Liver (tissue), 3 donors: ENCODE measurements at regions not wholly inside any gene's neighbourhood (a gene's known extent, or its start where the extent isn't known, plus 50 kb on each side); places are given as distances from the start of the nearest gene placed in this dataset.

Experiments
- TAF1 ChIP-seq: conservative IDR thresholded peaks from 2 replicates; pipeline ENCODE4 v1.6.1; 2016; ENCODE audit warnings: antibody characterized with exemption, mild to moderate bottlenecking
- TF ChIP-seq, protein P1 (sequence below): fragments of 150-350 bp; IDR thresholded peaks from 2 replicates; pipeline ENCODE4 v1.5.1; 2017; ENCODE audit warnings: improper control_type of control experiment, low read depth, low read length; ENCODE audit not compliant: missing input control
- TF ChIP-seq, protein P2 (sequence below): IDR thresholded peaks from 2 replicates; pipeline ENCODE4 v1.6.1; 2016; ENCODE audit warnings: antibody characterized with exemption, mild to moderate bottlenecking
- donor health status: healthy.
- donor health status: healthy.

DNA sequence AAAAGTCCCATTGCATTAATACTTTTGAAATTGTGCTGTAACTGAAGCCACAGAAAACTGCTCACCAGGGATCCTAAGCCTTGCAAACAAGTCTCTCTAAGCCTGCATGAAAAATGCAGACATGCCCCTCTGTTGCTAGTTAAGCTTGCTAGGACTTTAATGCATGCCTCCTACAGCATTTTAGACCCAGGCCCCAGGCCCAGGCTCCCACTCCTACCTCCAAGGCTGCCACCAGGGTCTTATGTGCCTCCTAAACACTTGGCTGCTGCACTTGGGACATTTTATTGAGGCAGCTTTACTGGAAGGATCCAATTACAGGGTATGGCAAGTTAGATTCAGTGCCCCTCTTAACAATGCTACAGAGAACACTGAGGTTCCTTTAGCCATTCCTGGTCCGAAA lies 467.3 kb upstream of the CLINT1 start:
- TF ChIP-seq, protein P1, sequence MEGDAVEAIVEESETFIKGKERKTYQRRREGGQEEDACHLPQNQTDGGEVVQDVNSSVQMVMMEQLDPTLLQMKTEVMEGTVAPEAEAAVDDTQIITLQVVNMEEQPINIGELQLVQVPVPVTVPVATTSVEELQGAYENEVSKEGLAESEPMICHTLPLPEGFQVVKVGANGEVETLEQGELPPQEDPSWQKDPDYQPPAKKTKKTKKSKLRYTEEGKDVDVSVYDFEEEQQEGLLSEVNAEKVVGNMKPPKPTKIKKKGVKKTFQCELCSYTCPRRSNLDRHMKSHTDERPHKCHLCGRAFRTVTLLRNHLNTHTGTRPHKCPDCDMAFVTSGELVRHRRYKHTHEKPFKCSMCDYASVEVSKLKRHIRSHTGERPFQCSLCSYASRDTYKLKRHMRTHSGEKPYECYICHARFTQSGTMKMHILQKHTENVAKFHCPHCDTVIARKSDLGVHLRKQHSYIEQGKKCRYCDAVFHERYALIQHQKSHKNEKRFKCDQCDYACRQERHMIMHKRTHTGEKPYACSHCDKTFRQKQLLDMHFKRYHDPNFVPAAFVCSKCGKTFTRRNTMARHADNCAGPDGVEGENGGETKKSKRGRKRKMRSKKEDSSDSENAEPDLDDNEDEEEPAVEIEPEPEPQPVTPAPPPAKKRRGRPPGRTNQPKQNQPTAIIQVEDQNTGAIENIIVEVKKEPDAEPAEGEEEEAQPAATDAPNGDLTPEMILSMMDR, result no peak
- no peak for TF ChIP-seq TAF1
- TF ChIP-seq, protein P2, sequence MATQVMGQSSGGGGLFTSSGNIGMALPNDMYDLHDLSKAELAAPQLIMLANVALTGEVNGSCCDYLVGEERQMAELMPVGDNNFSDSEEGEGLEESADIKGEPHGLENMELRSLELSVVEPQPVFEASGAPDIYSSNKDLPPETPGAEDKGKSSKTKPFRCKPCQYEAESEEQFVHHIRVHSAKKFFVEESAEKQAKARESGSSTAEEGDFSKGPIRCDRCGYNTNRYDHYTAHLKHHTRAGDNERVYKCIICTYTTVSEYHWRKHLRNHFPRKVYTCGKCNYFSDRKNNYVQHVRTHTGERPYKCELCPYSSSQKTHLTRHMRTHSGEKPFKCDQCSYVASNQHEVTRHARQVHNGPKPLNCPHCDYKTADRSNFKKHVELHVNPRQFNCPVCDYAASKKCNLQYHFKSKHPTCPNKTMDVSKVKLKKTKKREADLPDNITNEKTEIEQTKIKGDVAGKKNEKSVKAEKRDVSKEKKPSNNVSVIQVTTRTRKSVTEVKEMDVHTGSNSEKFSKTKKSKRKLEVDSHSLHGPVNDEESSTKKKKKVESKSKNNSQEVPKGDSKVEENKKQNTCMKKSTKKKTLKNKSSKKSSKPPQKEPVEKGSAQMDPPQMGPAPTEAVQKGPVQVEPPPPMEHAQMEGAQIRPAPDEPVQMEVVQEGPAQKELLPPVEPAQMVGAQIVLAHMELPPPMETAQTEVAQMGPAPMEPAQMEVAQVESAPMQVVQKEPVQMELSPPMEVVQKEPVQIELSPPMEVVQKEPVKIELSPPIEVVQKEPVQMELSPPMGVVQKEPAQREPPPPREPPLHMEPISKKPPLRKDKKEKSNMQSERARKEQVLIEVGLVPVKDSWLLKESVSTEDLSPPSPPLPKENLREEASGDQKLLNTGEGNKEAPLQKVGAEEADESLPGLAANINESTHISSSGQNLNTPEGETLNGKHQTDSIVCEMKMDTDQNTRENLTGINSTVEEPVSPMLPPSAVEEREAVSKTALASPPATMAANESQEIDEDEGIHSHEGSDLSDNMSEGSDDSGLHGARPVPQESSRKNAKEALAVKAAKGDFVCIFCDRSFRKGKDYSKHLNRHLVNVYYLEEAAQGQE, result no peak
